GM19351 (cell line): ENCODE measurements at regions not wholly inside any gene's neighbourhood (a gene's known extent, or its start where the extent isn't known, plus 50 kb on each side); places are given as distances from the start of the nearest gene placed in this dataset.

Source experiments
- ATAC-seq: cut with Tn5 transposase; IDR thresholded peaks from one replicate; pipeline ENCODE4 v1.9.1; 2021; ENCODE audit warnings: mild to moderate bottlenecking, moderate library complexity; ENCODE audit not compliant: unreplicated experiment

GRCh38 chr3:159634483-159634882 is 354.2 kb upstream of the IL12A start:
- no peak for ATAC-seq

DNA sequence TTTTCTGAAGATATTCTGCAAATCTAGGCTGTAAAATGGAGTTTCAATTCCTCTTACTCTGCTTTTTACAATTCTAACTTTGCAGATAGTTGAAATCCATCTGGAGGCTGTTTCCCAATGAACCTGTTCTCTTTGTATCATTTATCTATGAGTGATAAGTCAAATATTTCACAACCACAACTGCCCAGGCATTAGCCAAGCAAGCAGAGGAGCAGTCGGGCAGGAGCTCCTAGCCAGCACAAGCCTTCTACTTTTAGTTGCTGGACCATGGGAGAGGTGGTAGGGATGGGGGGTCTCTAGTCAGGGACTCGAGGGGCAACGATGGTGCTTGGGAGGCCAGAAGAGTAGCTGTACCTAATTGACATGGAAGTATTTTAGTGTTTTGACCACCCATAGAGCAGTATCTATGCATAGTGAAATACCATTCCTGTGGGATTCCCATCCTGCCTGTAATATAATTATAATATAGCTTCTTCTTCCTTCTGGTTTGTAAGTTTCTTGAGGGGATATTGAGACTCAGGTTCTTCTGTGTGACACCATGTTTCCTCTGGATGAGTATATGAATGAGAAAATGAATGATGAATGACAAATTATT is 353.5 kb upstream of the IL12A start:
- ATAC-seq = no peak

DNA sequence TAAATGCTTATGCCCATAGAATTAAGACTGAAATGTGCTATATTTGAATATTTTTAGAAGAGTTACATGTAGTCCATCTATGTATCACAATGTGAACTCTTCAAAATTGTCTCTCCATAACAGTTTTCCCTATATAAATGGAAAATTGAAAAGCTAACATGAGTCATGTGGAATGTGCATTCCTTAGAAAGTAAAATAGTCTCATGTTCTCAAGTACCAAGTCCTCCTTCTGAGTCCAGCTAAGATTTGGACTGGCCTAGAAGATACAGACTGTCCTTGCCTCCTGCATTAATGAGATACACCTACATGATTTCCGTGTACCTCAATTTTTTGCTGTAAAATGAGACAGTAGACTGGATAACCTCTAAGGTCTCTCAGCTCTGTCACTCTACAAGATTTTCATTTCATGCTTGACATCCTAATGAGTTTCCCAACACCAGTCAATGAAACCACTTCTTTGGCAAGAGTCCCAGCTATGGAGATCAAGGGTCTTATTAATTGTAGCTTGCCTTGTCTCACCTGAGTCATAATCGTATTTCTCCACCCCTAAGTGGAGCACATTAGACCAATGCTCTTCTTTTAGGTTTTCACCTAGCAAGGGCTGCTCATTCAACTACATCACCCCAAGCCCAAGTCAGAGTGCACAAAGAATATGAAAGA is 350.6 kb upstream of the IL12A start:
- ATAC-seq = no peak

- ATAC-seq = no peak
Measured at GRCh38 chr3:159640225-159640624, 348.4 kb upstream of the IL12A start.

GRCh38 chr3:159643406-159643805 is 345.2 kb upstream of the IL12A start:
- ATAC-seq = no peak

- no peak for ATAC-seq
Measured at GRCh38 chr3:159645874-159646273, 342.8 kb upstream of the IL12A start.

GRCh38 chr3:159649951-159650350 is 338.7 kb upstream of the IL12A start:
- no peak for ATAC-seq

DNA sequence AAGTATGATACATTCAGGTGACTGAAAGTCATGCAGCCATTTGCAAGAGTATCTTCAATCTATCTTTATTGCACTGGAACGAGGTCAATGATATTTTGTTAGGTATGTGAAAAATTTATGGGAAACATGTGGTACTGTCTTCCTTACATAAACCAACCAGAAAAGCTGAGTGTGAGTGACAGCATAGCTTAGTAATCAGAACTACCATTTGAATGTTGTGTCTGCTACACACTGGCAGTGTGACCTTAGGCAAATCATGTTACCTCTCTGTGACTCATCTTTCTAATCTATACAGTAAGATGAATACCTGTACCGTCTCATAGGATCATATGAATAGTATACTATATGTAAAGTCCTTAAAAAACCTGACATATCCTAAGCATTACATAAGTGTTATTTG is 337.9 kb upstream of the IL12A start:
- ATAC-seq = no peak

DNA sequence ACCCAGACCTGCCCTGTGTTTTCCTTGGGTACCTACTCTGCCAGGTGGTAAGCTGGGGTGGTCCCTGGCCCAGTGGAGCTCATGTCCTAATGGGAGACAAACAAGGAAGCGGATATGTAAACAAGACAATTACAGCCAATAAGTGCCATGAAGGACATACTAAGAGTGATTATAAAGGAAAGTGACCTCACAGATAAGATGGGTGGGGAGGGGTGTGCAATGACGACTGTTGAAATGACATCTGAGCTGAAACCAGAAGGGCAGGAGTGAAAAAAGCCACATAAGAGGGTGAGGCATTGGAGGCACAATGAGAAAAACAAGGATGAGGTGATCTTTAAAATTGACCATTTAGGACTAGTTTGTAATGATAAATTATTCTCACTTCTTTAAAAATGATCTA is 336.2 kb upstream of the IL12A start:
- no peak for ATAC-seq

- no peak for ATAC-seq
Measured at GRCh38 chr3:159654183-159655134, 334.2 kb upstream of the IL12A start.

DNA sequence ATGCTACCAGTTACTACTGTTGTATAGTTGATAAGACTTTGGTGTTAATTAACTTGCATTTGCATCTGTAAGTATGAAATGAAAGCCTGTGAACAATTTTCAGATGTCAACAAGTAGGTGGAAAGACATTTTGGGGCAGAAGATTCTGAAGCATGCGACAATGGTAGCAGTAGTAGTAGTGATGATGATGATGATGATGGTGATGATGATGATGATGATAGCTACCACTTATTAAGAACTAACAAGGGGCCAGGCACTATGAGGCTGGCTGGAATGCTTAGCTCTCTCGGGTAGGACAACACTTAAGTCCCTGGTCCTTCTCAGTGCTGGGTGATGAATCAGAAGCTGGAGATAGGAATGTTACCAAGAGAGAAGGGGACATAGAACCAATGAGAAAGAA is 333.4 kb upstream of the IL12A start:
- ATAC-seq = no peak

DNA sequence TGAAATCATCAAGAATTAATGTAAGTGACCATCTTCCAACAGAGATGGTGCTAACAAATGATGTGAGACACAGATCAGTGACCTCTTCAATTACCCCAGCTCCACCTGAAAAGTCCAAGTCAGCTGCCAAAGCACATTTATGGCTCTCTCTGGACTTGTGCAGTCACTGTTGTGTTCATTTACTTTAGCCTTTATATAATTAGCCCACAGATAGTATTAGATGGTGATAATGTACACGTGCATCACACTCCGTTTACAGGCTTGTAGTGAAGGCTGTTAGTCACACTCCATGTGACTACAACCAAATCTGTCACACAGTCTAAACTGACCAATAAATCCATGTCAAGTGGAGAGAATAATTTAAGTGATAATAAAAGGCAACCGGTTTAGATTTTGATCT is 331.5 kb upstream of the IL12A start:
- no peak for ATAC-seq

GRCh38 chr3:159657629-159658028 is 331.0 kb upstream of the IL12A start:
- no peak for ATAC-seq

DNA sequence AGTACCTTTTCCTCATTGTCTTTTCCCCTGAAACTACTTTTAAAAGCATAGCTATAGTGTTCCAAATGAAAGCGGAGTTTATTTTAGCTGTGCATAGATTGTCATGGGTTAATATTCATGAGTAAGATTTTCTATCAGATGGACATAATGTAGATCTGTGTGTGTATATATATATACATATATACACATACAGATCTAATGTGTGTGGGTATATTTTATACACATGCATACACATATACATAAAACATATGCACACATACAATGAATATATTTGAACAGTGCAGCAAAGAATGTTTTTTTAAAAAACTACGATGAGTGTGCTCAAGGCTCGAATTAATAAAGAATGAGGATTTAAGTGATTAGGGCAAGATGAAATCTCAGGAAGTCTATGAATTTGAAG is 328.3 kb upstream of the IL12A start:
- ATAC-seq = no peak

- no peak for ATAC-seq
Measured at GRCh38 chr3:159660901-159661300, 327.7 kb upstream of the IL12A start.

DNA sequence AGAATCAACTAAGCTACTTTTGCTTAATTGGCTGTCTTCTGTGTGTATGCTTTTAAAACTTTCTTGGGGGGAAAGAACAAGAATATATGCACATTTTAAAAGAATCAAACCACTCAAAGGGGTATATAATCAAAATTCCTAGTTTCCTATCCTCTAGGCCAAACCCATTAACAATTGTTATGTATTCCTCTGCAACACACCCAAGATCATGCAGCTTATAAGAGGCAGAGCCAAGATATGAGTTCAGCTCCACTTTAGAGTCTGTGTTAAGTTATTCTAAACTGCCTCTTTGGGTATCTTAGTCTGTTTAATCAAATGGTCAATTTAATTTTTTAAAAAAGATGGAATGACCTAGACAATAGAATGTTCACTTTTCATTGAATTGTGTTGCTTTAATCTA is 326.1 kb upstream of the IL12A start:
- no peak for ATAC-seq

GRCh38 chr3:159664006-159664405 is 324.6 kb upstream of the IL12A start:
- ATAC-seq = no peak

DNA sequence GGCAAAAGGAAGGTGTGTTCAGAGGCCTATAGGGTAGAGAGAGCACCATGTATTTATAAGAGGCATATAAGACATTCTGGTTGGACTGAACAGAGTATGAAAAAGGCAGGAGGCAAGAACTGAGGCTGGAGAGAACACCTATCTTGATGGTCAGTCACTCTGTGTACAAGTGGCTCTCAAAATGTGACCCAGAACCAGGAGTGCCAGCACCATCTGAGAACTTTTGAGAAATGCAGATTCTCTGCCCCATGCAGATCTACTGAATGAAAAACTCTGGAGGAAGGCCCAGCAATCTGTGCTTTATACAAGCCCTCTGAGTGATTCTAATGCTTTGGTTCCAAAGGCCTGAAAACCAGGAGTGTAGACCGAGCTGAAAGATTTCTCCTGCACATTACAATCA is 324.0 kb upstream of the IL12A start:
- ATAC-seq = no peak

GRCh38 chr3:159667261-159667660 is 321.4 kb upstream of the IL12A start:
- no peak for ATAC-seq

DNA sequence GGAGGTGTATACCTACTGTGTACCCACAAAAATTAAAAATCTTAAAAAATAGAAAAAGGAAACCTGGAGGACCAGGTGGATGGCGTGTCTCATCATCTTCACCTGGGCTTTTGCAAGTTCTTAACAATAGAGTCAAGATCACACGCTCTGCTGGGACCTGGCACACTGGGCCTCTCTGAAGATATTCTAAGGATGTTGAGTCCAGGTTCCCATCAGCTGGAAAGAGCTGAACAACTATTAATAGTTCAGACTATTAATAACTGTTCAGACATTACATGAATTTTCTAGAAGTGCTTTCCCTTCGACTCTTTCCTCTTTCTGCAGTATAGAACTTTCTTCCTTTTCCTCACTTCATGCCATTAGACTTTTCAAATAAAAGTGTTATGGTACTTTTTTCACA is 320.2 kb upstream of the IL12A start:
- no peak for ATAC-seq

GRCh38 chr3:159668990-159669476 is 319.6 kb upstream of the IL12A start:
- no peak for ATAC-seq

- no peak for ATAC-seq
Measured at GRCh38 chr3:159669766-159670165, 318.9 kb upstream of the IL12A start.
